ENCODE measurements at regions not wholly inside any gene's neighbourhood (a gene's known extent, or its start where the extent isn't known, plus 50 kb on each side); places are given as distances from the start of the nearest gene placed in this dataset.

- TF ChIP-seq CTCF (IDR thresholded peaks at IDR 0.05; ENCODE audit: poor library complexity, severe bottlenecking) (no peak), MXI1 (conservative IDR thresholded peaks at IDR 0.05; ENCODE audit: poor library complexity, severe bottlenecking) (no peak), RAD21 (conservative IDR thresholded peaks at IDR 0.05) (no peak), SMC3 (conservative IDR thresholded peaks at IDR 0.05; ENCODE audit: poor library complexity) (no peak), EP300 (conservative IDR thresholded peaks at IDR 0.05; ENCODE audit: poor library complexity, severe bottlenecking) (no peak), REST (IDR thresholded peaks at IDR 0.05; ENCODE audit: borderline replicate concordance) (no peak)
Measured at GRCh38 chr13:107434347-107434746, 781.0 kb downstream of the LIG4 start.

All from neural cell (in vitro differentiated cells).